Peyer's patch (tissue), 4 donors: ENCODE measurements at regions not wholly inside any gene's neighbourhood (a gene's known extent, or its start where the extent isn't known, plus 50 kb on each side); places are given as distances from the start of the nearest gene placed in this dataset.

Experiments used
- CTCF ChIP-seq, 6 experiments: fragments of 450-650 bp in 4 of 6; fragments of 200-600 bp in 2 of 6; sonication (generic) in 1 of 6; IDR thresholded peaks; one replicate each; pipeline ENCODE4 v1.5.1; 2017 to 2019; ENCODE audit warnings: antibody characterized with exemption in 6 of 6, mild to moderate bottlenecking in 3 of 6, moderate library complexity in 1 of 6
- POLR2A ChIP-seq, 2 donors: fragments of 450-650 bp; IDR thresholded peaks; one replicate each; pipeline ENCODE4 v1.5.1; 2017; ENCODE audit warnings: antibody characterized with exemption in 2 of 2, mild to moderate bottlenecking in 2 of 2, moderate library complexity in 2 of 2

GRCh38 chr2:217299590-217299989 is 439.7 kb upstream of the TNP1 start:
- TF ChIP-seq CTCF (IDR thresholded peaks at IDR 0.05) (no peak), POLR2A (IDR thresholded peaks at IDR 0.05) (no peak)
